ENCODE measurements at regions not wholly inside any gene's neighbourhood (a gene's known extent, or its start where the extent isn't known, plus 50 kb on each side); places are given as distances from the start of the nearest gene placed in this dataset.

GRCh38 chr17:36807496-36808179 is 129.6 kb upstream of the LHX1 start:
- no peak for TF ChIP-seq CTCF (IDR thresholded peaks at IDR 0.05; ENCODE audit: control extremely low read depth in 1 of 3, insufficient read depth in 1 of 3, low read depth in 1 of 3, low read length in 3 of 3)
- TF ChIP-seq ATF3 (IDR thresholded peaks at IDR 0.05; ENCODE audit: insufficient read depth, low read depth, low read length) = no peak
- TF ChIP-seq CREB1 (IDR thresholded peaks at IDR 0.05) = peak; percentile 45; the same call in 1 of the 2 replicates
- TF ChIP-seq SP1 (IDR thresholded peaks at IDR 0.05; ENCODE audit: low read depth, low read length) = no peak
- no peak for TF ChIP-seq EP300 (IDR thresholded peaks at IDR 0.05; ENCODE audit: borderline replicate concordance in 1 of 2, low read depth in 2 of 2, low read length in 2 of 2)
- TF ChIP-seq POLR2A (IDR thresholded peaks at IDR 0.05; ENCODE audit: control extremely low read depth in 1 of 2, low read depth in 2 of 2, low read length in 2 of 2) = no peak
- TF ChIP-seq, protein P1, sequence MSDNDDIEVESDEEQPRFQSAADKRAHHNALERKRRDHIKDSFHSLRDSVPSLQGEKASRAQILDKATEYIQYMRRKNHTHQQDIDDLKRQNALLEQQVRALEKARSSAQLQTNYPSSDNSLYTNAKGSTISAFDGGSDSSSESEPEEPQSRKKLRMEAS (IDR thresholded peaks at IDR 0.05) = no peak
- TF ChIP-seq ZNF274 (IDR thresholded peaks at IDR 0.05; ENCODE audit: borderline replicate concordance, extremely low read depth, low read length) = no peak
- TF ChIP-seq, protein P2, sequence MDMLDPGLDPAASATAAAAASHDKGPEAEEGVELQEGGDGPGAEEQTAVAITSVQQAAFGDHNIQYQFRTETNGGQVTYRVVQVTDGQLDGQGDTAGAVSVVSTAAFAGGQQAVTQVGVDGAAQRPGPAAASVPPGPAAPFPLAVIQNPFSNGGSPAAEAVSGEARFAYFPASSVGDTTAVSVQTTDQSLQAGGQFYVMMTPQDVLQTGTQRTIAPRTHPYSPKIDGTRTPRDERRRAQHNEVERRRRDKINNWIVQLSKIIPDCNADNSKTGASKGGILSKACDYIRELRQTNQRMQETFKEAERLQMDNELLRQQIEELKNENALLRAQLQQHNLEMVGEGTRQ (IDR thresholded peaks at IDR 0.05; ENCODE audit: low read length) = no peak
- no peak for TF ChIP-seq E2F6 (IDR thresholded peaks at IDR 0.05)
- TF ChIP-seq EZH2 (IDR thresholded peaks at IDR 0.05; ENCODE audit: low read depth, low read length, severe bottlenecking) = peak; percentile 55
- no peak for TF ChIP-seq MAFK (IDR thresholded peaks at IDR 0.05; ENCODE audit: low read depth, low read length)
